ENCODE measurements at regions not wholly inside any gene's neighbourhood (a gene's known extent, or its start where the extent isn't known, plus 50 kb on each side); places are given as distances from the start of the nearest gene placed in this dataset.

GRCh38 chr4:105002278-105002677 is 144.4 kb upstream of the TET2 start:
- CTCF ChIA-PET: interaction anchor here (1.3 kb wide), 1 partner anchor 8 kb away, joined by 3 read pairs; no protein-coding TSS in a partner anchor

GRCh38 chr4:105014234-105014633 is 132.4 kb upstream of the TET2 start:
- ChIA-PET POLR2A (no interaction called here), CTCF (no interaction called here)
- no peak for TF ChIP-seq CTCF (IDR thresholded peaks at IDR 0.05; ENCODE audit: control extremely low read depth, extremely low read depth, low read depth, missing control alignments)
- DNase-seq (ENCODE audit: extremely low spot score): no peak

More at GRCh38 chr4:105002278-105002677, 144.4 kb upstream of the TET2 start:
- POLR2A ChIA-PET: no interaction called here
- TF ChIP-seq CTCF (IDR thresholded peaks at IDR 0.05; ENCODE audit: control extremely low read depth, extremely low read depth, low read depth, missing control alignments): no peak
- DNase-seq (ENCODE audit: extremely low spot score): no peak

GRCh38 chr4:105014635-105015034 is 132.0 kb upstream of the TET2 start:
- DNase-seq (ENCODE audit: extremely low spot score): no peak
- no peak for TF ChIP-seq CTCF (IDR thresholded peaks at IDR 0.05; ENCODE audit: control extremely low read depth, extremely low read depth, low read depth, missing control alignments)
- ChIA-PET POLR2A (no interaction called here), CTCF (no interaction called here)

- POLR2A ChIA-PET: no interaction called here
Observed at GRCh38 chr4:105015750-105016149, 130.9 kb upstream of the TET2 start.

GRCh38 chr4:105022811-105023667 is 123.6 kb upstream of the TET2 start:
- ChIA-PET CTCF (interaction anchor here (0.8 kb wide), 1 partner anchor 12 kb away, joined by 3 read pairs; no protein-coding TSS in a partner anchor), POLR2A (no interaction called here)
- no peak for DNase-seq (ENCODE audit: extremely low spot score)
- TF ChIP-seq CTCF (IDR thresholded peaks at IDR 0.05; ENCODE audit: control extremely low read depth, extremely low read depth, low read depth, missing control alignments): no peak

More at GRCh38 chr4:105015750-105016149, 130.9 kb upstream of the TET2 start:
- CTCF ChIA-PET: no interaction called here
- TF ChIP-seq CTCF (IDR thresholded peaks at IDR 0.05; ENCODE audit: control extremely low read depth, extremely low read depth, low read depth, missing control alignments): no peak
- no peak for DNase-seq (ENCODE audit: extremely low spot score)

- no peak for DNase-seq (ENCODE audit: extremely low spot score)
- CTCF ChIA-PET: no interaction called here
- no peak for TF ChIP-seq CTCF (IDR thresholded peaks at IDR 0.05; ENCODE audit: control extremely low read depth, extremely low read depth, low read depth, missing control alignments)
- POLR2A ChIA-PET: no interaction called here
Observed at GRCh38 chr4:105023668-105024055, 123.0 kb upstream of the TET2 start.

Data from GM10248 (cell line).